SK-N-MC (cell line): ENCODE measurements at regions not wholly inside any gene's neighbourhood (a gene's known extent, or its start where the extent isn't known, plus 50 kb on each side); places are given as distances from the start of the nearest gene placed in this dataset.

ENCODE experiments used
- EZH2 ChIP-seq: fragments of 200-600 bp; sonication (generic); IDR thresholded peaks from one replicate; pipeline ENCODE4 v1.6.1; 2017; ENCODE audit warnings: antibody characterized with exemption
- FOXP2 ChIP-seq: optimal IDR thresholded peaks from 2 replicates; pipeline ENCODE3; 2011; ENCODE audit warnings: mild to moderate bottlenecking, moderate library complexity; ENCODE audit not compliant: insufficient read depth; ENCODE audit errors: extremely low read length, control extremely low read depth
- POLR2AphosphoS5 ChIP-seq: IDR thresholded peaks from 2 replicates; pipeline ENCODE4 v1.6.1; 2012; ENCODE audit warnings: mild to moderate bottlenecking, low read depth, low read length, borderline replicate concordance

DNA sequence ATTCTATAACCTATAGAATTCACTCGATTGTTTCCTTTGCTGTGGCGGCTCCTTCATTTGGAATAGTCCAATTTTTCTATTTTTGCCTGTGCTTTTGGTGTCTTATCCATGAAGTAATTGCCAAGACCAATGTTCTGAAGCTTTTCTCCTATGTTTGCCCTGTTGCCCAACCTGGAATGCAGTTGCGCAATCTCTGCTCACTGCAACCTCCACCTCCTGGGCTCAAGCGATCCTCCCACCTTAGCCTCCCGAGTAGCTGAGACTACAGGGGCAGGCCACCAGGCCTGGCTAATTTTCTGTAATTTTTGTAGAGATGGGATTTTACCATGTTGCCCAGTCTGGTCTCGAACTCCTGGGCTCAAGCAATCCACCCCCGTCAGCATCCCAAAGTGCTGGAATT lies 163.5 kb downstream of the OR2B2 start:
- TF ChIP-seq EZH2 (no peak), POLR2AphosphoS5 (no peak), FOXP2 (no peak)
